HT-29 (cell line): ENCODE measurements at regions not wholly inside any gene's neighbourhood (a gene's known extent, or its start where the extent isn't known, plus 50 kb on each side); places are given as distances from the start of the nearest gene placed in this dataset.

Experiments
- DNase-seq: peaks from one replicate; pipeline ENCODE4 v3.0.0-alpha.2; 2015; ENCODE audit warnings: low spot score

DNA sequence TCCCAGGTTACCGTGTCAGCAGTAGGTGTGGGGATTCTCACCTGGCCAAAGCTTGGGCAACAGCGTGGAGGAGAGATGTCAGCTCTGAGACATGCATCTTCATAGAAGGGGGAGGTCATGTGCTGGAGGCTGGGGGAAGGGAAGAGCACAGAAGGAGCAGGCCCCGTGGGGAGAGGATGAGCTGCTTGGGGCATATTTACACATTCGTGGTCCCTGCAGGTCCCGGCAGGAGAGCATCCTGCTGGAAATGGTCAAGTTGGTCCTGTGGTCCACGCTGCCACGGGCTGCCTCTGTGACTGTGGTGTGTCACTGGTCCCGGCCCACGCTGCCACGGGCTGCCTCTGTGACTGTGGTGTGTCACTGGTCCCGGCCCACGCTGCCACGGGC, 195.1 kb upstream of the TWIST2 start:
- DNase-seq: no peak

DNA sequence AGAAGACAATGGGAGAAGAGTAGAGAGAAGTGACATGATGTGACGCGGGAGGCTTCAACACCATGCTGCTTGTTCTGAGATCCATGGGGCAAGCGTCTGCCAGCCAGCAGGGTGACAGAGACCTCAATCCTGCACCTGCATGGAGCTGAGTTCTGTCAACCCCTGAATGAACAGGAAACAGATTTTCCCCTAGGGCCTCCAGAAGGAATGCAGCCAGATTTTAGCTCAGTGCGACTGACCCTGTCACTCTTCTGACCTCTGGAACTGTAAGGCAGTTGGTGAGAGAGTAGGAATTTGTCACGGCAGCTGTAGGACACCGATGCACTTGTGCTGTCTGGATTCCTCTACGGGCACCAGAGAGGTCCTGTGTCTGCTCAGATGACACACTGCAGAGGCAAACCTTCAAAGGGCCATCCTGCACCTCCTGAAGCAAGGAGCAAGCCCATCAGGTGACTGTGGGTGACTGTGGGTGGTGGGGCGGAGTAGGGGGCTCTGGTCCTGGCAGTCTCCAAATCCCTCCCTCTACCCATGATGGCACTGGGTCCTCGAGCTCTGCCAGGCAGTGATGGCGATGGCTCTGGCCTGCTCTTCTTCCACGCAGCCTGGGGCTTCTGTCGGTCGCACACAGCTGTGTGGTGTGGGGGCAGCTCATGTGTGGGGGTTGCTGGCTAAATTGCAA, 194.3 kb upstream of the TWIST2 start:
- DNase-seq: no peak

DNA sequence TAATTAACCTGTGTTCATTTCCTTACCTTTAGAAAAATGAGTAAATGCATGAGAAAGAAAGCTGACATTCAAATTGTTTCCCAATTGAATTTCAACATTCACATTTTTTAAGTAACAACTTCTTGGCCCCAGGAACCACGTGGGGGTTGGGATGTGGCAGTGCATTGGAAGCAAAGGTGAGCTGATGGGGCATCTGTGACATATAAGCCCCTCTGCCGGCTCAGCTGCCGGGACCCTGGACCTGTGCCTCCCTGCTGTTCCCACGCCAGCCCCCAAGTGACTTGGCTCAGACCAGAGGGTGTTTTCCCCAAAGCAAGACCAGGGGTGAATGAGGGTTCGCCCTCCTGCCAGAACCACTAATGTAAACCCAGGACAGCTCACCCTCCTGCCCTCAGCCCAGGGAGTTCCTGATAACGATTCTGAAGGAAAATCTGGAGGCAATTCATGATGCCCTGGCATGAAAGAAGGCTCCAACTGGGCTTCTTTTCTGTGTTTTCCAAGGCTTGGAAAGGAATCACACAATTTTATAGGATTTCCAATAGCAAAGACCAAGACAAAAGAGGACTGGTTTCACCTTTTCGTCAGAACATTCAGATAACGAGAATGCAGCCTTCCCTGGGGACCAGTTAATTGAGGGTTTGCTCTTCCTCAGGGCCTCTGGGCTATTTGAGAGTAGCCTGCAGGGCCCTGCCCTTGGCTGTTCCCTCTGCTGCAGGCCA, 193.2 kb upstream of the TWIST2 start:
- DNase-seq: no peak

DNA sequence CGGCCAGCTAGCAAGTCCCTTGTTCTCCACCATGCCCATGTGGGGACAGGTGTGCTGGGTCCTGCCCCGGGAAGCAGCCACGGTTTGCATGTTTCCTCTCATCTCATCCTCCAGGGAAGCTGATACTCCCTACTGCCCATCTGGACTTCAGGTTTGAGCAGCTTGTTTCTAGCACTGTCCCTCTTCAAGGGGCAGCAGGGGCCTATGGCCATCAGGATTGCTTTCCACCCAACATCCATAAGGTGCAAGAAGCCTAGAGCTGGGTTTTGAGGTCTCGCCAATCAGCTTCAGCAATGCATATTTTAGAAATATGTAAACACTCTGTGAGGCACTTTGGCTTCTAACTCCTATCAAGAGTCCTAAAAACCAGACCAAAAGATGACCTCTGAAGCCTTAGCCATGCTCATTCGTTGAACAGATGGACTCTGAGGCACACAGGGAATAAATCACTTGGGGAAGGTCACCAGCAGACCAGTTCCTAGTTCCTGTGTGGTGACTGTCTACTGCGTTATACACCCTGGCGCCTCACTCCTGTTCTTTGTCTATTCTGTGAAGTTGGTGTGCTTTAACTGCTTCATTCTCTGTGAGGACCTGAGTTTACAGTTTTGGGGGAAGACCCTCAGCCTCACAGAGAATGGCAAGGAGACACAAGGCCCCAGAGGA, 192.6 kb upstream of the TWIST2 start:
- DNase-seq: no peak

DNA sequence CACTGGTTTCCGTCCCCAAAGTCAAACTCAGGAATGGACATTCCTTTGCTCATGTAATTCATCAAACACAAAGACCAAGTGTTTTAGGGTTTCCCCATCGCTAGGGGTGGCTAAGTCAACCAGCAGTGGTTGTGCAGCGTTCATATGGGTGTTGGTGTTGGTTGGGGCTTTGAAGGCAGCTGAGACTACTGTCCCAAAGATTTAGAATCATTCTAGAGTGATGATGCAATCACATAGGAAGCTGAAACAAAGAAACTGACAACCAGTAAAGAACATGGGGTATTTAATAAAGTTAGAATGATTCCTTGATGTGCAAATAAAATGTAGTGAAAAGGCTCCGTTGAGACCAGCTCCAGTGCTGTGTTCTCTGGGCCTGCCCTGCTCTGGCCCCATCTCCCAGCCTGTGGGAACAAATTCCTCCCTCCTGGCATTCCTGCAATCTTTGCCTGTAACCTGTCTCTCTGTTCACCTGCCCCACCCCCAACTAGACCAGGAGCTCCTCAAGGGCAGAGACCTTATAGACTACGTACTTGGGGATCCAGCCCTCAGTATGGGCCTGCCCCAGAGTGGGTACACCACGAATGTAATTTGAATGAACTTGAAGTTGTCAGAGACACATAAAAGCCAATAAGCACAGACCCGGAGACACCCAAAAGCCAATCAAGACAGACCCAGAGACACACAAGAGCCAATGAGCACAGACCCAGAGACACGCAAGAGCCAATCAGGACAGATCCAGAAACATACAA, 191.7 kb upstream of the TWIST2 start:
- DNase-seq: no peak

GRCh38 chr2:238657132-238658053, 190.5 kb upstream of the TWIST2 start:
- DNase-seq: no peak

DNA sequence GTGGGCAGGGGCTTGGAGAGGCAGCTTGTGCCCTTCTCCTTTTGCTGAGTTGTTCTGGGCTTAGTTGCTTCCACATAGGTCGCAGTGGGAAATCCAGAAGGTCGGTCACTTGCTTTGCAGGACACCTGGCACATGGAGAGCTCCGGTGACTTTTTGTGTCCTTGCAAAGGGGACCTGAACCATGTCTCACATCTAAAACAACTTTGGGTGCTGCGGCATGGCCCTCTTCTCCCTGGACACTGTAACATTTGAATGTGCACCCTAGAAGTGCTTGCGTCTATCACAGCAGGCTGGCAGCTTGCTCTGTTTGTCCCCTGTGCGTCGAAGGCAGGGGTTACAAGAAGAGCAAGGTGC, 189.9 kb upstream of the TWIST2 start:
- DNase-seq: no peak

DNA sequence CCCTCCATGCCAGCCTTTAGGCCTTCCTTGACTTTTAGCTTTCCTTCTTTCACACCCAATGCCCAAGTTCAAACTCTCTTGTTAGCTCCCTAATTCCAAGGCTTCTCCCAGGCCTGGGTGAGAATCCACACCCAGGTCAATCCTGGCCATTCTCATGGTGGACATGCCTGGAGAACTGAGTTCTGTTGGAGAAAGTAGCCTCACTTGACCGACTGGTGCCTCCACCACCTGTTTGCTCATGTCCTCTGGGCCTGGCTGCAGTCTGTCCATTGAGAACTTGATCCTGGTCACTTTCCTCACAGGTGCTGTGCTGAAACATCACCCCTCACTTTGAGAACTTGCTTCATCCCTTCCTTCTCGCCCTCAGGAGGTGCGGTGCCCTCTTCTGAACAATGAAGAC, 189.1 kb upstream of the TWIST2 start:
- no peak for DNase-seq

GRCh38 chr2:238659231-238659630, 188.7 kb upstream of the TWIST2 start:
- no peak for DNase-seq

DNA sequence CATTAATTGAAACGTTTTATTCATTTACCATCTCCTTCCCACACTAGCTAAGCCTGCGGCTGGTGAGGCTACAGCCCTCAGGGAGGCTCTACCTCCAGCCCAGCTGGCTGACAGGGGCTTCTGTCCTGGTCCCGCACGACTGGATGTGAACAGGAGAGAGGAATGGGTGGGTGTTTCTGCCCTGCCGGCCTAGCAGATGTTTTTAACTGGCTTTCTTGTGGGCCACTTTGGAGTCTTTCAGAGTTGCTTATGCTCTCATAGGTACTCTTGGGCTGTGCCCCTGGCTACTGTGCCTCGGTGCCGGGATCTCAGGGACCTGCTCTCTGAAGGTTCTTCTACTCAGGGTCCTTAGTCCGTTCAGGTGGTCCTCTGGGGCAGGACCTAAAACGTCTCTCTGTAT, 184.3 kb upstream of the TWIST2 start:
- DNase-seq: no peak

- DNase-seq: no peak
These were observed 182.0 kb upstream of the TWIST2 start for GRCh38 chr2:238665919-238666318.

DNA sequence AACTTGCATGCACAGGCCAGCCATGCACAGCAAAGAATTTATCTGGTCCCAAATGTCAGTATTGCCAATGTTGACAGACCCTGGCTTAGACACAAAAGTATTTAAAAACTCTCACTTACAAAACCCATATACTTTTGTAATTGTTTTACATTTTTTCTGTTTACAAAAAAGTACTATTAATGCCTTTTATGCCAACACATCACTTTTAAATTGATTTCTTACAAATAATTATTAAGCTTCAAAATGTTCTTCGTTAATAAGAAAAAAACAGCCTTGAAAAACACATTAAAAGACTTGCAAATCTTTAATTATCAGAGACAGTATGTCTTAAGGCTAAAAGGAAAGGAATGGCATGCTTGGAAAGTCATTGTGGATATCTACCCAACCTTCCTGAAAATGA, 181.3 kb upstream of the TWIST2 start:
- DNase-seq: no peak

- no peak for DNase-seq
These were observed 180.9 kb upstream of the TWIST2 start for GRCh38 chr2:238667008-238667407.

- no peak for DNase-seq
These were observed 180.2 kb upstream of the TWIST2 start for GRCh38 chr2:238667639-238668038.

DNA sequence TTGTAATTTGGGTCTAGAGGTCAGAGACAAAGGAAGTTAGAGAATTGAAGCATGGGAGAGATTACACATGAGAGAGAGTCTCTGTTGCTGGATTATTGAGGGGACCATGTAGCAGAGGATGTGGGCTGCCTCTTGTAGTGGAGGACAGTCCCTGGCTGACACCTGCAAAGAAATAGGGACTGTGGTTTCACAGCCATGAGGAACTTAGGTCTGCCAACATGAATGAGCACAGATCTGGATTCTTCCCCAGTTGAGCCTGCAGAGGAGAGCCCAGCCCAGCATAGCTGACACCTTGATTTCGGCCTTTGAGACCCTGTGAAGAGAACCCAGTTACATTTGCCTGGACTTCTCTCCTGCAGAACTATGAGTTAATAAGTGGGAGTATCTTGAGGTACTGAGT, 179.5 kb upstream of the TWIST2 start:
- no peak for DNase-seq

DNA sequence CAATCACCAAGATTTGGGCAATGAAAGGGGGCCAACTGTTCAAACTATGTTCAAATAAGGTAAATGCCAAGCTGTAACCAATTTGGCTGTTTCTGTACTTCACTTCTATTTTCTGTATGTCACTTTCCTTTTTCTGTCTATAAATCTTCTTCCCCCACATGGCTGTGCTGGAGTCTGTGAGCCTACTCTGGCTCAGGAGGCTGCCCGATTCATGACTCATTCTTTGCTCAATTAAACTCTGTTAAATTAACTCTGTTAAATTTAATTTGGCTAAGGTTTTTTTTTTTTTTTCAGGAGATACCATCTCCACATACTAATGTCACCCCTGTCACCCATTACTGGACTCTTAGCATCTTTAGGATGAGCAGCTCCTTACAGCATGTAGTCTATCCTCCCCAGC, 178.8 kb upstream of the TWIST2 start:
- no peak for DNase-seq

- no peak for DNase-seq
These were observed 178.3 kb upstream of the TWIST2 start for GRCh38 chr2:238669581-238670080.

DNA sequence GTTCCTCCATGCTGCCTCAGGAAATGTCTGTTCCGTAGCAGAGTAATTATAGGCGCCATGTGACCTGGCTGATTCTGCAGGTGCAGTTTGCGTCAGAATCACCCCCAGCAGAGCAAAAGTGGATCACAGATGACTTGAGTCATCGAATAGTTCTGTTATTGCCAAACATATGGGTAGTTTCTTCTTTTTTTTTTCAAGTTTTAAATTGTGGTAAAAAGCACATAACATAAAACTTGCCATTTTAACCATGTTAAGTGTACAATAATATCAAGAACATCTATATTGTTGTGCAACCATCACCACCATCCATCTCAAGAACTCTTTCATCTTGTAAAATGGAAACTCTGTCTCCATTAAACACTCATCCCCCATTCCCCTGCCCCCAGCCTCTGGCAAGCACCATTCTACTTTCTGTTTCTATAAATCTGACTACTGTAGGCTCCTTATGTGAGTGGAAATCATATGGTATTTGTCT, 177.7 kb upstream of the TWIST2 start:
- no peak for DNase-seq

GRCh38 chr2:238682536-238682935, 165.3 kb upstream of the TWIST2 start:
- no peak for DNase-seq

- DNase-seq: peak; percentile 73
These were observed 163.2 kb upstream of the TWIST2 start for GRCh38 chr2:238684362-238685326.
